Breast epithelium (tissue), 3 donors: ENCODE measurements at regions not wholly inside any gene's neighbourhood (a gene's known extent, or its start where the extent isn't known, plus 50 kb on each side); places are given as distances from the start of the nearest gene placed in this dataset.

ENCODE experiments used
- CTCF ChIP-seq, 3 donors: fragments of 450-650 bp; IDR thresholded peaks; one replicate each; pipeline ENCODE4 v1.5.1; 2016 to 2017; ENCODE audit warnings: antibody characterized with exemption in 3 of 3, mild to moderate bottlenecking in 3 of 3, moderate library complexity in 3 of 3
- POLR2A ChIP-seq: fragments of 450-650 bp; IDR thresholded peaks from one replicate; pipeline ENCODE4 v1.6.1; 2016; ENCODE audit warnings: antibody characterized with exemption, mild to moderate bottlenecking, moderate library complexity
- POLR2AphosphoS5 ChIP-seq, 3 donors: sonication (generic); formaldehyde crosslinking; IDR thresholded peaks; one replicate each; pipeline ENCODE4 v1.6.1; 2017; ENCODE audit warnings: antibody characterized with exemption in 3 of 3

- TF ChIP-seq POLR2A (no peak), CTCF (IDR thresholded peaks at IDR 0.05) (no peak), POLR2AphosphoS5 (IDR thresholded peaks at IDR 0.05) (no peak)
Measured at GRCh38 chr6:85115376-85115775, 334.5 kb upstream of the NT5E start.
